B cell (primary cell): ENCODE measurements at regions not wholly inside any gene's neighbourhood (a gene's known extent, or its start where the extent isn't known, plus 50 kb on each side); places are given as distances from the start of the nearest gene placed in this dataset.

Source experiments
- ATAC-seq: fragments of 200-7000 bp; cut with Tn5 transposase; one replicate; pipeline ENCODE4 v1.10.0; 2021; ENCODE audit warnings: low read depth, mild to moderate bottlenecking, moderate number of reproducible peaks, moderate library complexity
- CTCF ChIA-PET: fragments of 350-600 bp; sonication (Branson Sonifier 250); formaldehyde crosslinking; loops from one replicate; lab custom pipeline; 2021; ENCODE audit warnings: antibody characterized with exemption, inconsistent platforms; lab: Charles Lee
- POLR2A ChIA-PET: fragments of 350-600 bp; sonication (Branson Sonifier 250); formaldehyde crosslinking; loops from one replicate; lab custom pipeline; 2021; ENCODE audit warnings: antibody characterized with exemption; lab: Charles Lee
- DNase-seq: peaks from one replicate; pipeline ENCODE4 v3.0.0; 2013
- H2AFZ ChIP-seq: 2 replicates; pipeline ENCODE4 v1.6.1; 2012; ENCODE audit warnings: mild to moderate bottlenecking, low read depth, low read length; ENCODE audit not compliant: insufficient read depth, poor library complexity, severe bottlenecking
- H3K27ac ChIP-seq, 2 donors: 1 replicate in 1 of 2; 2 replicates in 1 of 2; pipeline ENCODE4 v1.5.1; 2012 to 2013; ENCODE audit warnings: low read length in 2 of 2, mild to moderate bottlenecking in 2 of 2, moderate library complexity in 1 of 2
- H3K27me3 ChIP-seq, 4 experiments: fragments of 200-600 bp in 1 of 4; sonication (generic) in 1 of 4; replicated peaks in 1 of 4; 1 replicate in 2 of 4; 2 replicates in 2 of 4; pipeline versions ENCODE4 v1.6.1 to v1.7.0; 2013 to 2016; ENCODE audit warnings: low read length in 3 of 4, mild to moderate bottlenecking in 2 of 4, mixed read lengths in 1 of 4, moderate library complexity in 1 of 4; ENCODE audit not compliant: insufficient read depth in 4 of 4, control insufficient read depth in 3 of 4; ENCODE audit errors: control extremely low read depth in 1 of 4
- H3K36me3 ChIP-seq, 2 experiments: replicated peaks in 1 of 2; 1 replicate in 1 of 2; 2 replicates in 1 of 2; pipeline versions ENCODE4 v1.6.1 to v1.7.1; 2013; ENCODE audit warnings: low read length in 1 of 2; ENCODE audit not compliant: insufficient read depth in 2 of 2, control insufficient read depth in 1 of 2; ENCODE audit errors: control extremely low read depth in 1 of 2, extremely low read depth in 1 of 2
- H3K4me1 ChIP-seq, 2 donors: fragments of 200-600 bp in 1 of 2; sonication (generic) in 1 of 2; 1 replicate in 1 of 2; 2 replicates in 1 of 2; pipeline versions ENCODE4 v1.5.1 to v1.6.1; 2013 to 2017; ENCODE audit warnings: low read length in 2 of 2; ENCODE audit not compliant: control insufficient read depth in 2 of 2, insufficient read depth in 2 of 2
- H3K4me2 ChIP-seq: replicated peaks from 2 replicates; pipeline ENCODE3; 2012; ENCODE audit warnings: mild to moderate bottlenecking, low read depth, low read length; ENCODE audit not compliant: poor library complexity, severe bottlenecking
- H3K4me3 ChIP-seq, 5 experiments: fragments of 200-600 bp in 1 of 5; sonication (generic) in 1 of 5; 1 replicate in 3 of 5; 2 replicates in 2 of 5; pipeline versions ENCODE4 v1.5.1 to v1.7.0; 2011 to 2016; ENCODE audit warnings: low read length in 4 of 5, mild to moderate bottlenecking in 4 of 5, low read depth in 2 of 5, control low read depth in 1 of 5, moderate library complexity in 1 of 5; ENCODE audit not compliant: insufficient read depth in 1 of 5; ENCODE audit errors: control extremely low read depth in 1 of 5, extremely low read depth in 1 of 5
- H3K79me2 ChIP-seq: fragments of 200-600 bp; sonication (generic); one replicate; pipeline ENCODE4 v1.6.0; 2016; ENCODE audit warnings: low read length; ENCODE audit not compliant: control insufficient read depth, insufficient read depth
- H3K9ac ChIP-seq: fragments of 200-600 bp; sonication (generic); 2 replicates; pipeline ENCODE4 v1.6.1; 2017; ENCODE audit warnings: mild to moderate bottlenecking, low read length, moderate library complexity
- H3K9me3 ChIP-seq, 3 donors: one replicate each; pipeline versions ENCODE4 v1.6.1 to v1.7.1; 2013; ENCODE audit warnings: low read length in 2 of 3; ENCODE audit not compliant: control insufficient read depth in 2 of 3, insufficient read depth in 1 of 3; ENCODE audit errors: control extremely low read depth in 1 of 3
- H4K20me1 ChIP-seq: 2 replicates; pipeline ENCODE4 v1.6.0; 2012; ENCODE audit warnings: mild to moderate bottlenecking, low read length; ENCODE audit not compliant: insufficient read depth, control insufficient read depth, poor library complexity, severe bottlenecking
- H3K27ac Mint-ChIP-seq: one replicate; pipeline ENCODE4 v1.8.0; 2021; ENCODE audit warnings: mixed read lengths
- H3K27me3 Mint-ChIP-seq: one replicate; pipeline ENCODE4 v1.8.0; 2021; ENCODE audit warnings: mixed read lengths
- H3K4me1 Mint-ChIP-seq: one replicate; pipeline ENCODE4 v1.8.0; 2021; ENCODE audit warnings: mixed read lengths
- H3K4me3 Mint-ChIP-seq: one replicate; pipeline ENCODE4 v1.8.0; 2021; ENCODE audit warnings: mixed read lengths
- H3K9me3 Mint-ChIP-seq: one replicate; pipeline ENCODE4 v1.8.0; 2022; ENCODE audit warnings: mixed read lengths; ENCODE audit not compliant: insufficient read depth
- EZH2 ChIP-seq: IDR thresholded peaks from 2 replicates; pipeline ENCODE4 v1.6.1; 2012; ENCODE audit warnings: borderline replicate concordance, low read depth, mild to moderate bottlenecking, moderate library complexity, low read length; ENCODE audit not compliant: insufficient read depth, poor library complexity, severe bottlenecking
- WGBS: methylation state at CpG from one replicate; pipeline ENCODE4 v1.1.5; 2013; ENCODE audit warnings: missing lambda C conversion rate; ENCODE audit not compliant: insufficient coverage; 5-methylcytosine and 5-hydroxymethylcytosine counted together
- intact Hi-C: fragments of 100-400 bp; cut with micrococcal nuclease; formaldehyde crosslinking; loops from one replicate; pipeline ENCODE4 v1.10.0; 2022
- TF ChIP-seq, protein P1 (sequence below): fragments of 200-600 bp; IDR thresholded peaks from one replicate; pipeline ENCODE4 v1.8.0; 2022; ENCODE audit warnings: antibody characterized with exemption, mild to moderate bottlenecking

DNA sequence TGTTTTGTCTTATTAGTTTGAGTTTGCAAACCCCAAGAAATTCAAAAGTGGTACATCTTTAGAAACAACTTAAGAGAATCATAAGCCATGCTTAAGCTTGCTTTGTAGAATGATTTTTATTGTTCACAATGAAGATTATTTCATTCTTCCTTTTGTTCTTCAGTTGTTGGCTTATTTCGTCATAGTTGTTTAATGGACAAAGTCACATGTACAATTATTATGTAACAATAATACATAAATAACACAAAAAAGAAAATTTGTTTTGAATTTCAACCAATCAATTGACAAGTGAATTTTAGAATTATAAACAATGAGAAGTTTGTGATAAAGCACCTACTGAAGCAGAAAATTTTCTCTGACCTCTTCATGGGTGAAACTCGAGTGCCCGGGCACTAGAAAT, 111.8 kb upstream of the IGF1 start:
- 81% methylated on average over 2 of the region's 3 CpGs for WGBS
- intact Hi-C loops: no loop called here
- CTCF ChIA-PET: no interaction called here
- Mint-ChIP-seq H3K4me1 (no peaks in the 10 kb centered on the region), H3K4me3 (no peak overlapping the region), H3K9me3 (no peaks in the 10 kb centered on the region), H3K27me3 (no peaks in the 10 kb centered on the region), H3K27ac (no peak overlapping the region)
- Histone ChIP-seq H3K79me2 (no peaks in the 10 kb centered on the region), H3K27ac (no peak overlapping the region), H3K4me2 (no peak overlapping the region), H3K9me3 (no peaks in the 10 kb centered on the region), H3K36me3 (no peaks in the 10 kb centered on the region), H3K9ac (no peak overlapping the region), H3K4me1 (no peaks in the 10 kb centered on the region), H4K20me1 (no peaks in the 10 kb centered on the region), H3K27me3 (no peaks in the 10 kb centered on the region), H2AFZ (no peak overlapping the region), H3K4me3 (no peak overlapping the region)
- no peak for ATAC-seq
- TF ChIP-seq, protein P1, sequence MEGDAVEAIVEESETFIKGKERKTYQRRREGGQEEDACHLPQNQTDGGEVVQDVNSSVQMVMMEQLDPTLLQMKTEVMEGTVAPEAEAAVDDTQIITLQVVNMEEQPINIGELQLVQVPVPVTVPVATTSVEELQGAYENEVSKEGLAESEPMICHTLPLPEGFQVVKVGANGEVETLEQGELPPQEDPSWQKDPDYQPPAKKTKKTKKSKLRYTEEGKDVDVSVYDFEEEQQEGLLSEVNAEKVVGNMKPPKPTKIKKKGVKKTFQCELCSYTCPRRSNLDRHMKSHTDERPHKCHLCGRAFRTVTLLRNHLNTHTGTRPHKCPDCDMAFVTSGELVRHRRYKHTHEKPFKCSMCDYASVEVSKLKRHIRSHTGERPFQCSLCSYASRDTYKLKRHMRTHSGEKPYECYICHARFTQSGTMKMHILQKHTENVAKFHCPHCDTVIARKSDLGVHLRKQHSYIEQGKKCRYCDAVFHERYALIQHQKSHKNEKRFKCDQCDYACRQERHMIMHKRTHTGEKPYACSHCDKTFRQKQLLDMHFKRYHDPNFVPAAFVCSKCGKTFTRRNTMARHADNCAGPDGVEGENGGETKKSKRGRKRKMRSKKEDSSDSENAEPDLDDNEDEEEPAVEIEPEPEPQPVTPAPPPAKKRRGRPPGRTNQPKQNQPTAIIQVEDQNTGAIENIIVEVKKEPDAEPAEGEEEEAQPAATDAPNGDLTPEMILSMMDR: no peak
- no peak for TF ChIP-seq EZH2
- POLR2A ChIA-PET: no interaction called here
- no peak for DNase-seq

DNA sequence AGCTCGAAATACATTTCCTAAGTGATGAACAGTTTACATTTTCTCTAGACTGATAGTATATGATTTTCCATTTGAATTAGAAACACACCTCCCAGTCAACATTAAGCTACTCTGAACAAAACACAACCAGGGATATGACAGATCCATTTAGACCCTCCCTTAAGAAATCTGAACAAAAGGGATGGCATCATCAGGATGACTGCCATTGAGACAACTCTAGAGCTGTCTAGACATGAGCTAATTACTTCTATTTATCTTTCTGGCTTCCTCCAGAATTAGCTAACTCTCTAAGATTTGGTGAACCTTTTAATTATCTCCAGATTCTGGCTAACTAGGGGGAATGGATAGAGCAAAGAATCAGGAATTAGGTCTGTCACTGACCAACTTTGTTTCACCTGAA, 92.9 kb upstream of the IGF1 start:
- Histone ChIP-seq H3K79me2 (no peaks in the 10 kb centered on the region), H3K27ac (no peak overlapping the region), H3K4me1 (no peaks in the 10 kb centered on the region), H3K4me3 (no peak overlapping the region), H4K20me1 (no peaks in the 10 kb centered on the region), H3K36me3 (no peaks in the 10 kb centered on the region), H3K9me3 (no peaks in the 10 kb centered on the region), H3K9ac (no peak overlapping the region), H3K27me3 (peaks cover 0 to 4% (median 0%) of the 10 kb centered on the region in 4 experiments), H2AFZ (no peak overlapping the region), H3K4me2 (no peak overlapping the region)
- ATAC-seq: no peak
- Mint-ChIP-seq H3K4me3 (no peak overlapping the region), H3K27ac (no peak overlapping the region), H3K4me1 (no peaks in the 10 kb centered on the region), H3K9me3 (no peaks in the 10 kb centered on the region), H3K27me3 (peaks cover 28% of the 10 kb centered on the region)
- CTCF ChIA-PET: interaction anchor here (0.6 kb wide), 1 partner anchor 1084 kb away, joined by 4 read pairs; no protein-coding TSS in a partner anchor
- DNase-seq: no peak
- WGBS: no CpG with 5 or more reads among the region's 1 CpG
- intact Hi-C loops: no loop called here
- no peak for TF ChIP-seq EZH2
- TF ChIP-seq, protein P1: no peak
- POLR2A ChIA-PET: no interaction called here
